Erythroblast (primary cell): ENCODE measurements at regions not wholly inside any gene's neighbourhood (a gene's known extent, or its start where the extent isn't known, plus 50 kb on each side); places are given as distances from the start of the nearest gene placed in this dataset.

Experiments used
- GATA1 ChIP-seq: IDR thresholded peaks from 2 replicates; pipeline ENCODE4 v1.6.1; 2011; ENCODE audit warnings: low read depth, mild to moderate bottlenecking, control low read depth, low read length, moderate library complexity
- POLR2A ChIP-seq: IDR thresholded peaks from 2 replicates; pipeline ENCODE4 v1.6.1; 2011; ENCODE audit warnings: mild to moderate bottlenecking, low read length

- TF ChIP-seq GATA1 (no peak), POLR2A (no peak)
These were observed 454.5 kb upstream of the SEMA3D start for GRCh38 chr7:85641331-85641730.
